ENCODE measurements at regions not wholly inside any gene's neighbourhood (a gene's known extent, or its start where the extent isn't known, plus 50 kb on each side); places are given as distances from the start of the nearest gene placed in this dataset.

GRCh38 chr18:51490417-51490816 is 292.9 kb upstream of the MEX3C start:
- Histone ChIP-seq H3K4me3 (ENCODE audit: low read depth, low read length) (no peak overlapping the region), H3K27me3 (ENCODE audit: control insufficient read depth, insufficient read depth, low read length) (no peaks in the 10 kb centered on the region), H3K36me3 (ENCODE audit: control insufficient read depth, insufficient read depth, low read length) (no peaks in the 10 kb centered on the region)
- no peak for DNase-seq (ENCODE audit: low read depth)
- no peak for TF ChIP-seq CTCF (IDR thresholded peaks at IDR 0.05; ENCODE audit: insufficient read depth, low read length, poor library complexity, severe bottlenecking)

- no peak for TF ChIP-seq CTCF (IDR thresholded peaks at IDR 0.05; ENCODE audit: insufficient read depth, low read length, poor library complexity, severe bottlenecking)
- Histone ChIP-seq H3K36me3 (ENCODE audit: control insufficient read depth, insufficient read depth, low read length) (no peaks in the 10 kb centered on the region), H3K27me3 (ENCODE audit: control insufficient read depth, insufficient read depth, low read length) (no peaks in the 10 kb centered on the region), H3K4me3 (ENCODE audit: low read depth, low read length) (no peak overlapping the region)
- no peak for DNase-seq (ENCODE audit: low read depth)
Measured at GRCh38 chr18:51490860-51491259, 293.4 kb upstream of the MEX3C start.

DNA sequence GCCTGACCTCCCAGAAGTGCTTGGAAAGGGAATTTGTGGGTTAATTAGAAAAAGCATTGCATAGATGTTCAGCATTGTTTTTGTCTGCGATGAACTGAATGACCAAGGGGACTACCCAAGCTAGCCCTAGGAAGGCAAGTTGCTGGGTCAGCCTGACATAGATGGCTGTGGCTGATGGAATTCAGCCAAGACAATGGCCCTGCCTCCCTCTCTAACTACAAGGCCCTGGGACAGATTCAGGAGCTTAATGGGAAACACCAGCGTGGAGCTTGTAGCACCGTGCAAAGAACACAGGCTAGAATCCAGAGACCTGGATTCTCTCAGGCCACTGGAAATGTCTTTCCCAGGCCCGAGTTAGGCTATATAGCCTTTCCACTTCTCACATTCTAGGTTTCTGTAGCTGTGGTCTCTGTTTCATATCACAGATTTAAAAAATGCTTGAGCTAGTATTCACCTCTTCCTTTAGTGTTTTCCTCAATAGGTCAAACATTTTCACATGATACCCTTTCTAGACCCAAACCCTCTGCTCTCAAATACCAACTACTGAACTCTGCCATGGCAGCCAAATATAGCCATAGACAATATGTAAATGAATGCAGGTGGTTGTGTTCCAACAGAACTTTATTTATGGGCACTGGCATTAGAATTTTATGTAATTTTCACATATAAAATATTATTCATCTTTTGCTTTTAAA is 294.3 kb upstream of the MEX3C start:
- TF ChIP-seq CTCF (IDR thresholded peaks at IDR 0.05; ENCODE audit: insufficient read depth, low read length, poor library complexity, severe bottlenecking) = no peak
- DNase-seq (ENCODE audit: low read depth) = no peak
- no peaks in the 10 kb centered on the region for H3K27me3 ChIP-seq (ENCODE audit: control insufficient read depth, insufficient read depth, low read length)
- H3K4me3 ChIP-seq (ENCODE audit: low read depth, low read length) = no peak overlapping the region
- no peaks in the 10 kb centered on the region for H3K36me3 ChIP-seq (ENCODE audit: control insufficient read depth, insufficient read depth, low read length)

GRCh38 chr18:51498085-51498855 is 300.8 kb upstream of the MEX3C start:
- H3K27me3 ChIP-seq (ENCODE audit: control insufficient read depth, insufficient read depth, low read length) = no peaks in the 10 kb centered on the region
- no peak for TF ChIP-seq CTCF (IDR thresholded peaks at IDR 0.05; ENCODE audit: insufficient read depth, low read length, poor library complexity, severe bottlenecking)
- DNase-seq (ENCODE audit: low read depth) = no peak
- H3K4me3 ChIP-seq (ENCODE audit: low read depth, low read length) = no peak overlapping the region
- no peaks in the 10 kb centered on the region for H3K36me3 ChIP-seq (ENCODE audit: control insufficient read depth, insufficient read depth, low read length)

- H3K36me3 ChIP-seq (ENCODE audit: control insufficient read depth, insufficient read depth, low read length) = no peaks in the 10 kb centered on the region
- TF ChIP-seq CTCF (IDR thresholded peaks at IDR 0.05; ENCODE audit: insufficient read depth, low read length, poor library complexity, severe bottlenecking) = no peak
- no peaks in the 10 kb centered on the region for H3K27me3 ChIP-seq (ENCODE audit: control insufficient read depth, insufficient read depth, low read length)
- no peak for DNase-seq (ENCODE audit: low read depth)
- H3K4me3 ChIP-seq (ENCODE audit: low read depth, low read length) = no peak overlapping the region
Measured at GRCh38 chr18:51503351-51503750, 305.9 kb upstream of the MEX3C start.

Measured in kidney epithelial cell (primary cell).